Nephron (organoid): ENCODE measurements at regions not wholly inside any gene's neighbourhood (a gene's known extent, or its start where the extent isn't known, plus 50 kb on each side); places are given as distances from the start of the nearest gene placed in this dataset.

Experiments
- H3K27ac Mint-ChIP-seq, 3 experiments: 2 replicates each; pipeline ENCODE4 v1.8.0; 2020; ENCODE audit warnings: mixed read lengths in 3 of 3, mild to moderate bottlenecking in 2 of 3, moderate library complexity in 1 of 3
- H3K27me3 Mint-ChIP-seq: 2 replicates; pipeline ENCODE4 v1.8.0; 2021; ENCODE audit warnings: low read depth, mild to moderate bottlenecking, moderate library complexity, mixed read lengths
- H3K36me3 Mint-ChIP-seq: 2 replicates; pipeline ENCODE4 v1.8.0; 2020; ENCODE audit warnings: low read depth, mixed read lengths
- H3K4me1 Mint-ChIP-seq: 2 replicates; pipeline ENCODE4 v1.8.0; 2020; ENCODE audit warnings: mixed read lengths
- H3K4me3 Mint-ChIP-seq, 3 experiments: 2 replicates each; pipeline ENCODE4 v1.8.0; 2020; ENCODE audit warnings: mild to moderate bottlenecking in 3 of 3, mixed read lengths in 3 of 3, moderate library complexity in 2 of 3
- H3K9me3 Mint-ChIP-seq: 2 replicates; pipeline ENCODE4 v1.8.0; 2020; ENCODE audit warnings: mixed read lengths
- TF ChIP-seq, protein P1 (sequence below), 3 experiments: fragments of 200-600 bp; sonication (generic); IDR thresholded peaks; one replicate each; pipeline ENCODE4 v1.5.0; 2021; ENCODE audit warnings: antibody characterized with exemption in 3 of 3; ENCODE audit not compliant: unreplicated experiment in 3 of 3

DNA sequence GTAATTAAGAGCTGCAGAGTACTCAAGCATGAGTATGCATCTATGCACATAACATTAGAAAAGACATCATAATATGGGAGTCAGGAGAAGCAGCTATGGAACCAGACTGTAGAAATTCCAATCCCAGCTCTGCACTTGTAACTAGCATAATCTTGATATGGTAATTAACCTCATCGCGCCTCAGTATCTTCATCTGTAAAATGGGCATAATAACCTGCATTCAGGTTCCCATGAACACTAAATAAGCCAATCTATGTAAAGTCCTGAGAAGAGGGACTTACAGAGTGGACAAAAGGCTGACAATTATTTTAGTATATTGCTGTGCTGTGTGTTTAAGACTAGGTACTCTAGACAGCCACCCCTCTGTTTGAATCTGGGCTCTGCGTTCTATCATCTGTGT is 318.9 kb upstream of the USP25 start:
- H3K4me3 Mint-ChIP-seq: no peak overlapping the region
- H3K36me3 Mint-ChIP-seq: peaks cover 3% of the 10 kb centered on the region
- TF ChIP-seq, protein P1, sequence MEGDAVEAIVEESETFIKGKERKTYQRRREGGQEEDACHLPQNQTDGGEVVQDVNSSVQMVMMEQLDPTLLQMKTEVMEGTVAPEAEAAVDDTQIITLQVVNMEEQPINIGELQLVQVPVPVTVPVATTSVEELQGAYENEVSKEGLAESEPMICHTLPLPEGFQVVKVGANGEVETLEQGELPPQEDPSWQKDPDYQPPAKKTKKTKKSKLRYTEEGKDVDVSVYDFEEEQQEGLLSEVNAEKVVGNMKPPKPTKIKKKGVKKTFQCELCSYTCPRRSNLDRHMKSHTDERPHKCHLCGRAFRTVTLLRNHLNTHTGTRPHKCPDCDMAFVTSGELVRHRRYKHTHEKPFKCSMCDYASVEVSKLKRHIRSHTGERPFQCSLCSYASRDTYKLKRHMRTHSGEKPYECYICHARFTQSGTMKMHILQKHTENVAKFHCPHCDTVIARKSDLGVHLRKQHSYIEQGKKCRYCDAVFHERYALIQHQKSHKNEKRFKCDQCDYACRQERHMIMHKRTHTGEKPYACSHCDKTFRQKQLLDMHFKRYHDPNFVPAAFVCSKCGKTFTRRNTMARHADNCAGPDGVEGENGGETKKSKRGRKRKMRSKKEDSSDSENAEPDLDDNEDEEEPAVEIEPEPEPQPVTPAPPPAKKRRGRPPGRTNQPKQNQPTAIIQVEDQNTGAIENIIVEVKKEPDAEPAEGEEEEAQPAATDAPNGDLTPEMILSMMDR (IDR thresholded peaks at IDR 0.05; ENCODE audit: unreplicated experiment in 3 of 3): no peak
- H3K4me1 Mint-ChIP-seq: peaks cover 29% of the 10 kb centered on the region
- no peak overlapping the region for H3K27ac Mint-ChIP-seq
- peaks cover 5% of the 10 kb centered on the region for H3K9me3 Mint-ChIP-seq
- no peaks in the 10 kb centered on the region for H3K27me3 Mint-ChIP-seq

- Mint-ChIP-seq H3K4me3 (no peak overlapping the region), H3K4me1 (peaks cover 13% of the 10 kb centered on the region), H3K9me3 (peaks cover 2% of the 10 kb centered on the region)
These were observed 315.7 kb upstream of the USP25 start for GRCh38 chr21:15414057-15414456.

DNA sequence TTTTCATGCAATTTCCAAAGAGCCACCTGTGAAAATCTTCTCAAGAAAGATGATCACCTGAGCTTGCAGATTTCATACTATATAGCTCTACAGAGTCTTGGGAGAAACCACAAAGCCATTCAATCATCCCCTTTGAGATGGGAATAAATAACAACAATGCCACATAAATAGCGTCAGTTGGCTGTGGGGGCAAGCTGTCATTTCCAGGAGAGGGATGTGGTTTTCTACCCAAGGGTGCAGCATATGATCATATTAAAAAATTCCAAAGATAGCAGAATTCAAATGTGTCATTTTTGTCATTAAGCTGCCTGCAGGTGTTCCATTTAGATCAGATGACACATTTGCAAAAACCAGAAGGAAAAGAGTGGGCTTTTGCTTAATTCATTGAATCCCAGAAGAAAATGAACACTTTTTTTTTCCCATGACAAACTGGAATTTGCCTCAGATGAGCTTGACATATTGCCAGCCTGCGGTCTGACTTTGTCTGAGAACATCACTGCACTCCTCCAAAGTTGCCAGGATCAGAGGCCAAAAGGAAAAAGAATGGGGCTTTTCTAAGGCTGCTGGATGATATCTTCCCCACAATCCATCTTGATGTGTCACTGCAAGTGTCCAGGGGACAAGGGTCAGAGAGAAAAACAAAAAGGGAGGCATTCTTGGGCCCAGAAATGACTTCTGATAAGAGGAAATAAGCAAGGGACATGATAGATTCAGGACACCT is 314.1 kb upstream of the USP25 start:
- TF ChIP-seq, protein P1 (IDR thresholded peaks at IDR 0.05; ENCODE audit: unreplicated experiment in 3 of 3): no peak
- H3K9me3 Mint-ChIP-seq: peaks cover 2% of the 10 kb centered on the region
- H3K27me3 Mint-ChIP-seq: no peaks in the 10 kb centered on the region
- no peak overlapping the region for H3K4me3 Mint-ChIP-seq
- no peaks in the 10 kb centered on the region for H3K36me3 Mint-ChIP-seq
- H3K27ac Mint-ChIP-seq: peak overlapping the region in 2 of 3 experiments; percentile 21 to 38
- peaks cover 10% of the 10 kb centered on the region for H3K4me1 Mint-ChIP-seq

More at GRCh38 chr21:15414057-15414456, 315.7 kb upstream of the USP25 start:
- H3K27me3 Mint-ChIP-seq: no peaks in the 10 kb centered on the region
- TF ChIP-seq, protein P1 (IDR thresholded peaks at IDR 0.05; ENCODE audit: unreplicated experiment in 3 of 3): no peak
- no peak overlapping the region for H3K27ac Mint-ChIP-seq
- no peaks in the 10 kb centered on the region for H3K36me3 Mint-ChIP-seq

GRCh38 chr21:15421441-15421881 is 308.3 kb upstream of the USP25 start:
- no peaks in the 10 kb centered on the region for H3K9me3 Mint-ChIP-seq

GRCh38 chr21:15421947-15422346 is 307.8 kb upstream of the USP25 start:
- Mint-ChIP-seq H3K27me3 (no peaks in the 10 kb centered on the region), H3K4me3 (no peak overlapping the region)
- TF ChIP-seq, protein P1 (IDR thresholded peaks at IDR 0.05; ENCODE audit: unreplicated experiment in 3 of 3): no peak

More at GRCh38 chr21:15421441-15421881, 308.3 kb upstream of the USP25 start:
- H3K27ac Mint-ChIP-seq: peak overlapping the region in 1 of 3 experiments; percentile 4
- TF ChIP-seq, protein P1 (IDR thresholded peaks at IDR 0.05; ENCODE audit: unreplicated experiment in 3 of 3): no peak
- no peaks in the 10 kb centered on the region for H3K27me3 Mint-ChIP-seq
- no peak overlapping the region for H3K4me3 Mint-ChIP-seq
- peaks cover 10% of the 10 kb centered on the region for H3K4me1 Mint-ChIP-seq
- H3K36me3 Mint-ChIP-seq: no peaks in the 10 kb centered on the region

GRCh38 chr21:15422783-15423182 is 307.0 kb upstream of the USP25 start:
- Mint-ChIP-seq H3K27me3 (no peaks in the 10 kb centered on the region), H3K27ac (peak overlapping the region in 1 of 3 experiments; percentile 63), H3K4me1 (peaks cover 10% of the 10 kb centered on the region), H3K9me3 (no peaks in the 10 kb centered on the region), H3K36me3 (no peaks in the 10 kb centered on the region), H3K4me3 (no peak overlapping the region)
- TF ChIP-seq, protein P1 (IDR thresholded peaks at IDR 0.05; ENCODE audit: unreplicated experiment in 3 of 3): no peak

More at GRCh38 chr21:15421947-15422346, 307.8 kb upstream of the USP25 start:
- Mint-ChIP-seq H3K4me1 (peaks cover 10% of the 10 kb centered on the region), H3K36me3 (no peaks in the 10 kb centered on the region), H3K9me3 (no peaks in the 10 kb centered on the region), H3K27ac (peak overlapping the region in 1 of 3 experiments; percentile 4)
